GM12891 (cell line): ENCODE measurements at regions not wholly inside any gene's neighbourhood (a gene's known extent, or its start where the extent isn't known, plus 50 kb on each side); places are given as distances from the start of the nearest gene placed in this dataset.

Experiments
- POLR2A ChIP-seq: IDR thresholded peaks from 2 replicates; pipeline ENCODE4 v1.6.1; 2011; ENCODE audit warnings: low read depth, low read length, control low read depth
- POLR2AphosphoS5 ChIP-seq: IDR thresholded peaks from 2 replicates; pipeline ENCODE4 v1.6.1; 2011; ENCODE audit warnings: low read depth, low read length, control low read depth

DNA sequence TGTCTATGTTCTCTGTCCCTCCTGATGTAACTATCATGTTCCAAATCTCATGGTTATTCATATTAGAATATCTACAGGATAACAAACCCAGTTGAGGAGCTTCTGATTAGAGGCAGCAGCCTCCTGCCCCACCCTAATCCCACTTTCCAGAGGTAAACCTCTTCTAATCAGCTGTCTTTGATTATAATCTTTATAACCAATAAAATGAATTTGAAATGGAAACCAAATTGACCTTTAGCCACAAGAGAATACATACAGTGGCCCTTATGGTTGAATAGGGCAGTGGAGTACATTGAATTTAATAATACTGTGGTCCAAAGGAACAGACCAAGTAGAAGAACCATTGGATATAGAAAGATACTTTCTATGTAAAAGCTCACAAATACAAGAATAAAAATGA, 281.3 kb upstream of the UMPS start:
- TF ChIP-seq POLR2A (no peak), POLR2AphosphoS5 (no peak)
